GM23338 (cell line): ENCODE measurements at regions not wholly inside any gene's neighbourhood (a gene's known extent, or its start where the extent isn't known, plus 50 kb on each side); places are given as distances from the start of the nearest gene placed in this dataset.

Experiments used
- ATAC-seq: fragments of 200-7000 bp; cut with Tn5 transposase; 3 replicates; pipeline ENCODE4 v1.9.1; 2020
- DNase-seq: peaks from one replicate; pipeline ENCODE4 v3.0.0-alpha.2; 2015; ENCODE audit warnings: low spot score
- H2AFZ ChIP-seq: fragments of 200-600 bp; sonication (generic); 2 replicates; pipeline ENCODE4 v1.8.0; 2016; ENCODE audit warnings: antibody characterized with exemption, mild to moderate bottlenecking, moderate library complexity
- H3F3A ChIP-seq: fragments of 200-600 bp; sonication (generic); replicated peaks from 2 replicates; pipeline ENCODE4 v1.8.0; 2017; ENCODE audit warnings: antibody characterized with exemption, mixed run types, low read depth
- H3K27ac ChIP-seq: fragments of 200-600 bp; sonication (generic); 2 replicates; pipeline ENCODE4 v1.6.1; 2016; ENCODE audit warnings: low read depth
- H3K27me3 ChIP-seq: fragments of 200-600 bp; sonication (generic); 2 replicates; pipeline ENCODE4 v1.8.0; 2016; ENCODE audit warnings: mild to moderate bottlenecking, mixed run types, moderate library complexity; ENCODE audit not compliant: insufficient read depth
- H3K36me3 ChIP-seq: fragments of 200-600 bp; sonication (generic); 2 replicates; pipeline ENCODE4 v1.8.0; 2016; ENCODE audit warnings: mild to moderate bottlenecking; ENCODE audit not compliant: insufficient read depth
- H3K4me1 ChIP-seq: fragments of 200-600 bp; sonication (generic); 2 replicates; pipeline ENCODE4 v1.8.0; 2016; ENCODE audit warnings: mild to moderate bottlenecking, moderate library complexity; ENCODE audit not compliant: insufficient read depth
- H3K4me2 ChIP-seq: fragments of 200-600 bp; sonication (generic); 2 replicates; pipeline ENCODE4 v1.7.1; 2017; ENCODE audit warnings: mixed run types
- H3K4me3 ChIP-seq: fragments of 200-600 bp; sonication (generic); 2 replicates; pipeline ENCODE4 v1.6.1; 2016; ENCODE audit warnings: mixed run types
- H3K79me2 ChIP-seq: fragments of 200-600 bp; sonication (generic); replicated peaks from 2 replicates; pipeline ENCODE4 v1.8.0; 2017; ENCODE audit warnings: mild to moderate bottlenecking; ENCODE audit not compliant: insufficient read depth
- H3K9me2 ChIP-seq: fragments of 200-600 bp; sonication (generic); 2 replicates; pipeline ENCODE4 v1.8.0; 2017; ENCODE audit not compliant: insufficient read depth
- H4K20me1 ChIP-seq: fragments of 200-600 bp; sonication (generic); replicated peaks from 2 replicates; pipeline ENCODE4 v1.8.0; 2017; ENCODE audit warnings: mild to moderate bottlenecking; ENCODE audit not compliant: insufficient read depth
- H3K27ac Mint-ChIP-seq: 2 replicates; pipeline ENCODE4 v1.8.0; 2020; ENCODE audit warnings: inconsistent platforms, mild to moderate bottlenecking, moderate library complexity, mixed read lengths
- H3K27me3 Mint-ChIP-seq: 3 replicates; pipeline ENCODE4 v1.8.0; 2022; ENCODE audit warnings: low read depth, mild to moderate bottlenecking, moderate library complexity, mixed read lengths, inconsistent platforms; ENCODE audit not compliant: insufficient read depth, poor library complexity
- H3K36me3 Mint-ChIP-seq: 3 replicates; pipeline ENCODE4 v1.8.0; 2021; ENCODE audit warnings: low read depth, mild to moderate bottlenecking, inconsistent platforms, moderate library complexity, mixed read lengths
- H3K4me1 Mint-ChIP-seq: 3 replicates; pipeline ENCODE4 v1.8.0; 2020; ENCODE audit warnings: mild to moderate bottlenecking, inconsistent platforms, mixed read lengths
- H3K4me3 Mint-ChIP-seq: 3 replicates; pipeline ENCODE4 v1.8.0; 2021; ENCODE audit warnings: moderate library complexity, mild to moderate bottlenecking, inconsistent platforms, mixed read lengths
- H3K9me3 Mint-ChIP-seq: 3 replicates; pipeline ENCODE4 v1.8.0; 2020; ENCODE audit warnings: moderate library complexity, mild to moderate bottlenecking, inconsistent platforms, mixed read lengths
- CREB1 ChIP-seq: fragments of 250-450 bp; sonication (Bioruptor Pico); IDR thresholded peaks from 2 replicates; pipeline ENCODE4 v1.5.0; 2020; ENCODE audit warnings: low read depth, mild to moderate bottlenecking, moderate library complexity
- EZH2 ChIP-seq: fragments of 200-600 bp; sonication (generic); IDR thresholded peaks from one replicate; pipeline ENCODE4 v1.8.0; 2017; ENCODE audit warnings: antibody characterized with exemption, mild to moderate bottlenecking, low read depth; ENCODE audit not compliant: unreplicated experiment
- EZH2phosphoT487 ChIP-seq: fragments of 200-600 bp; sonication (generic); IDR thresholded peaks from one replicate; pipeline ENCODE4 v1.8.1; 2018; ENCODE audit warnings: antibody characterized with exemption; ENCODE audit not compliant: unreplicated experiment
- JUNB ChIP-seq: IDR thresholded peaks from one replicate; pipeline ENCODE4 v1.6.1; 2016; ENCODE audit warnings: antibody characterized with exemption; ENCODE audit not compliant: unreplicated experiment
- NANOG ChIP-seq: IDR thresholded peaks from 2 replicates; pipeline ENCODE4 v1.6.1; 2016; ENCODE audit warnings: antibody characterized with exemption, borderline replicate concordance
- POLR2AphosphoS5 ChIP-seq: IDR thresholded peaks from 2 replicates; pipeline ENCODE4 v1.6.1; 2016; ENCODE audit warnings: antibody characterized with exemption, low read depth
- REST ChIP-seq: IDR thresholded peaks from one replicate; pipeline ENCODE4 v1.6.1; 2018; ENCODE audit warnings: antibody characterized with exemption; ENCODE audit not compliant: unreplicated experiment
- ZNF114 ChIP-seq: fragments of 250-450 bp; sonication (Bioruptor Pico); IDR thresholded peaks from 2 replicates; pipeline ENCODE4 v1.5.0; 2020; ENCODE audit warnings: mild to moderate bottlenecking, moderate library complexity
- ZNF331 ChIP-seq: fragments of 250-450 bp; sonication (Bioruptor Pico); IDR thresholded peaks from 2 replicates; pipeline ENCODE4 v1.5.0; 2020; ENCODE audit warnings: low read depth, mild to moderate bottlenecking, moderate library complexity
- ZNF462 ChIP-seq: fragments of 250-450 bp; sonication (Bioruptor Pico); IDR thresholded peaks from 2 replicates; pipeline ENCODE4 v1.5.0; 2020; ENCODE audit warnings: mild to moderate bottlenecking, moderate library complexity

- no peak overlapping the region for H2AFZ ChIP-seq
- H3K9me2 ChIP-seq, result peaks cover 9% of the 10 kb centered on the region
- Mint-ChIP-seq H3K27ac (no peak overlapping the region), H3K4me1 (peaks cover 9% of the 10 kb centered on the region), H3K27me3 (no peaks in the 10 kb centered on the region), H3K4me3 (no peak overlapping the region), H3K36me3 (peaks cover 5% of the 10 kb centered on the region; the same call in 1 of the 3 replicates), H3K9me3 (peaks cover 6% of the 10 kb centered on the region; the same call in 1 of the 3 replicates)
- no peak for TF ChIP-seq ZNF114 (CRISPR knock-in tag)
- no peak for TF ChIP-seq REST
- no peak for TF ChIP-seq NANOG
- no peak for TF ChIP-seq EZH2
- TF ChIP-seq ZNF331, result no peak
- no peak for TF ChIP-seq JUNB
- no peak for TF ChIP-seq CREB1
- no peak for TF ChIP-seq EZH2phosphoT487
- TF ChIP-seq ZNF462 (CRISPR knock-in tag), result no peak
- no peak for TF ChIP-seq POLR2AphosphoS5
- H3K79me2 ChIP-seq, result no peaks in the 10 kb centered on the region
- no peaks in the 10 kb centered on the region for H4K20me1 ChIP-seq
- no peak overlapping the region for H3K4me3 ChIP-seq
- ATAC-seq, result no peak
- no peaks in the 10 kb centered on the region for H3F3A ChIP-seq
- no peak overlapping the region for H3K27ac ChIP-seq
- no peak overlapping the region for H3K4me2 ChIP-seq
- peaks cover 17% of the 10 kb centered on the region for H3K4me1 ChIP-seq
- no peaks in the 10 kb centered on the region for H3K27me3 ChIP-seq
- H3K36me3 ChIP-seq, result no peaks in the 10 kb centered on the region
- no peak for DNase-seq
These were observed 55.1 kb upstream of the CCDC112 start for GRCh38 chr5:115351356-115352195.
